SK-N-MC (cell line): ENCODE measurements at regions not wholly inside any gene's neighbourhood (a gene's known extent, or its start where the extent isn't known, plus 50 kb on each side); places are given as distances from the start of the nearest gene placed in this dataset.

Experiments
- EZH2 ChIP-seq: fragments of 200-600 bp; sonication (generic); IDR thresholded peaks from one replicate; pipeline ENCODE4 v1.6.1; 2017; ENCODE audit warnings: antibody characterized with exemption
- FOXP2 ChIP-seq: optimal IDR thresholded peaks from 2 replicates; pipeline ENCODE3; 2011; ENCODE audit warnings: mild to moderate bottlenecking, moderate library complexity; ENCODE audit not compliant: insufficient read depth; ENCODE audit errors: extremely low read length, control extremely low read depth
- POLR2AphosphoS5 ChIP-seq: IDR thresholded peaks from 2 replicates; pipeline ENCODE4 v1.6.1; 2012; ENCODE audit warnings: mild to moderate bottlenecking, low read depth, low read length, borderline replicate concordance

DNA sequence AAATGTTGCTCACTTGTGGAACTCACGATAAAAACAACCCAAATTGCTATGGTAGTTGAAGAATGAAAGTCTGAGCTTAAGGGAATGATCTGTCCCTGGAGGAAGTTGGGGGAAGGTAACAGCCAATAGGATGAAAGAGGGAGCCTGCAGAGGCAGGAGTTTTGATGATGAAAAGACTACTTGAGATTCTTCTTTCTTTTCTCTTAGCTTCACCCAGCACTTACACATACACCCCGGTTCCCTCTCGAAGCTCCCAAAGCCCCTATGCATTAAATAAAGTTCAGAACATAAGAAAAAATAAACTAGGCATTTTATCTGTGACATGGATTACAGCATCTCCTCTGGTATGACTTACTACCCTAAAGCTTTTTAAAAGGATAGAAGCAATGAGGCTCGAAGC is 122.9 kb upstream of the GATB start:
- TF ChIP-seq EZH2 (no peak), POLR2AphosphoS5 (no peak), FOXP2 (no peak)
